Lung (tissue), 11 donors: ENCODE measurements at regions not wholly inside any gene's neighbourhood (a gene's known extent, or its start where the extent isn't known, plus 50 kb on each side); places are given as distances from the start of the nearest gene placed in this dataset.

ENCODE experiments used
- ATAC-seq: fragments of 200-7000 bp; cut with Tn5 transposase; one replicate; pipeline ENCODE4 v1.9.1; 2020; ENCODE audit warnings: moderate number of reproducible peaks; ENCODE audit not compliant: insufficient read depth, low FRiP score
- DNase-seq, 3 donors: peaks; one replicate each; pipeline ENCODE4 v3.0.0-alpha.2; 2013 to 2017
- H3K27ac ChIP-seq, 2 donors: one replicate each; pipeline ENCODE4 v1.5.1; 2013; ENCODE audit warnings: mild to moderate bottlenecking in 2 of 2, moderate library complexity in 2 of 2, control low read depth in 1 of 2, inconsistent platforms in 1 of 2, low read depth in 1 of 2, low read length in 1 of 2
- H3K27me3 ChIP-seq, 3 donors: one replicate each; pipeline ENCODE4 v1.5.1; 2013; ENCODE audit warnings: low read length in 2 of 3; ENCODE audit not compliant: control insufficient read depth in 3 of 3, insufficient read depth in 3 of 3
- H3K36me3 ChIP-seq, 4 donors: one replicate each; pipeline ENCODE4 v1.5.1; 2013; ENCODE audit warnings: low read length in 4 of 4, mild to moderate bottlenecking in 1 of 4, moderate library complexity in 1 of 4; ENCODE audit not compliant: control insufficient read depth in 4 of 4, insufficient read depth in 4 of 4
- H3K4me1 ChIP-seq, 5 donors: one replicate each; pipeline ENCODE4 v1.5.1; 2013; ENCODE audit warnings: low read length in 5 of 5, mild to moderate bottlenecking in 2 of 5, moderate library complexity in 1 of 5; ENCODE audit not compliant: control insufficient read depth in 5 of 5, insufficient read depth in 5 of 5
- H3K4me3 ChIP-seq: one replicate; pipeline ENCODE4 v1.5.1; 2013; ENCODE audit warnings: mild to moderate bottlenecking, control low read depth, moderate library complexity
- H3K9ac ChIP-seq, 2 donors: one replicate each; pipeline ENCODE4 v1.5.1; 2013; ENCODE audit warnings: low read length in 2 of 2, control low read depth in 1 of 2; ENCODE audit not compliant: insufficient read depth in 1 of 2
- H3K9me3 ChIP-seq, 4 donors: one replicate each; pipeline ENCODE4 v1.5.1; 2013; ENCODE audit warnings: low read length in 3 of 4, mild to moderate bottlenecking in 1 of 4, moderate library complexity in 1 of 4; ENCODE audit not compliant: control insufficient read depth in 4 of 4, insufficient read depth in 3 of 4
- WGBS, 2 donors: extraction: QIAGEN DNeasy Blood & Tissue Kit; methylation state at CpG; one replicate each; pipeline ENCODE4 v1.1.7; 2013; 5-methylcytosine and 5-hydroxymethylcytosine counted together
- TF ChIP-seq, protein P1 (sequence below): IDR thresholded peaks from 2 replicates; pipeline ENCODE4 v1.5.1; 2012; ENCODE audit warnings: mild to moderate bottlenecking; ENCODE audit errors: control extremely low read depth, extremely low read depth
- donor health status: control.
- donor health status: control.
- donor health status: Bipolar disorder and iron deficiency.
- donor health status: healthy.
- donor health status: DM: yes; HTN: yes; CAD: no.

DNA sequence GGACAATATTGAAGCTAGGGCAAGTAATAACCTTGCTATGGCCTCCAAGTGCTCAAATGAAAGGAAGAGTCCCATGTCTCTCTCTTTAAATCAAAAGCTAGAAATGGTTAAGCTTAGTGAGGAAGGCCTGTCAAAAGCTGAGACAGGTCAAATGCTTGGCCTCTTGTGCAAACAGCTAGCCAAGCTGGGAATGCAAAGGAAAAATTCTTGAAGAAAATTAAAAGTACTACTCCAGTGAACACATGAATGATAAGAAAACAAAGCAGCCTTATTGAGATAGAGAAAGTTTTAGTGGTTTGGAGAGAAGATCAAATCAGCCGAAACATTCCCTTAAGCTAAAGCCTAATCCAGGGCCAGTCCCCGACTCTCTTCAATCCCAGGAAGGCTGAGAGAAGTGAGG, 84.1 kb upstream of the PLEKHA5 start:
- H3K27ac ChIP-seq: no peak overlapping the region
- H3K9me3 ChIP-seq: no peaks in the 10 kb centered on the region
- no peak overlapping the region for H3K9ac ChIP-seq
- WGBS, 2 donors: 60 to 64% methylated on average over 2 of the region's 2 CpGs
- ATAC-seq: no peak
- DNase-seq: no peak
- TF ChIP-seq, protein P1, sequence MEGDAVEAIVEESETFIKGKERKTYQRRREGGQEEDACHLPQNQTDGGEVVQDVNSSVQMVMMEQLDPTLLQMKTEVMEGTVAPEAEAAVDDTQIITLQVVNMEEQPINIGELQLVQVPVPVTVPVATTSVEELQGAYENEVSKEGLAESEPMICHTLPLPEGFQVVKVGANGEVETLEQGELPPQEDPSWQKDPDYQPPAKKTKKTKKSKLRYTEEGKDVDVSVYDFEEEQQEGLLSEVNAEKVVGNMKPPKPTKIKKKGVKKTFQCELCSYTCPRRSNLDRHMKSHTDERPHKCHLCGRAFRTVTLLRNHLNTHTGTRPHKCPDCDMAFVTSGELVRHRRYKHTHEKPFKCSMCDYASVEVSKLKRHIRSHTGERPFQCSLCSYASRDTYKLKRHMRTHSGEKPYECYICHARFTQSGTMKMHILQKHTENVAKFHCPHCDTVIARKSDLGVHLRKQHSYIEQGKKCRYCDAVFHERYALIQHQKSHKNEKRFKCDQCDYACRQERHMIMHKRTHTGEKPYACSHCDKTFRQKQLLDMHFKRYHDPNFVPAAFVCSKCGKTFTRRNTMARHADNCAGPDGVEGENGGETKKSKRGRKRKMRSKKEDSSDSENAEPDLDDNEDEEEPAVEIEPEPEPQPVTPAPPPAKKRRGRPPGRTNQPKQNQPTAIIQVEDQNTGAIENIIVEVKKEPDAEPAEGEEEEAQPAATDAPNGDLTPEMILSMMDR: no peak
- no peaks in the 10 kb centered on the region for H3K27me3 ChIP-seq
- no peaks in the 10 kb centered on the region for H3K4me1 ChIP-seq
- no peaks in the 10 kb centered on the region for H3K36me3 ChIP-seq
- no peak overlapping the region for H3K4me3 ChIP-seq

DNA sequence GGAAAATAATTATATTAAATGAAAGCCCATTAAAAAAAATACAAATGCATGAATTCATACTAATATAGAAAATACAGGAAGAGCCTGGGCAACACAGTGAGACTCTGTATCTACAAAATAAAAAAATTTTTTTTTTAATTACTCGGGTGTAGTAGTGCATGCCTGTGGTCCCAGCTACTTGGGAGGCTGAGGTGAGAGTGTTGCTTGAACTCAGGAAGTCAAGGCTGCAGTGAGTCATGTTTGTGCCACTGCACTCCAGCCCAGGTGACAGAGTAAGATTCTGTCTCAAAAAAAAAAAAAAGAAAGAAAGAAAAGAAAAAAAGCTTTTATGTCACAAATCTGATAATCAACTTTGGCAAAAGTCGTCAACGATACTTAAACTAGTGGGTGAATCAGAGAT, 80.6 kb upstream of the PLEKHA5 start:
- H3K27ac ChIP-seq: no peak overlapping the region
- DNase-seq (no peak), ATAC-seq (no peak)
- no peaks in the 10 kb centered on the region for H3K27me3 ChIP-seq
- TF ChIP-seq, protein P1: no peak
- 85 to 88% methylated on average over 3 of the region's 3 CpGs for WGBS, 2 donors
- no peaks in the 10 kb centered on the region for H3K36me3 ChIP-seq
- H3K4me3 ChIP-seq: no peak overlapping the region
- no peaks in the 10 kb centered on the region for H3K4me1 ChIP-seq
- H3K9me3 ChIP-seq: no peaks in the 10 kb centered on the region
- no peak overlapping the region for H3K9ac ChIP-seq

GRCh38 chr12:19052689-19053088, 76.8 kb upstream of the PLEKHA5 start:
- Histone ChIP-seq H3K4me3 (no peak overlapping the region), H3K4me1 (no peaks in the 10 kb centered on the region), H3K27ac (no peak overlapping the region), H3K27me3 (no peaks in the 10 kb centered on the region), H3K9me3 (no peaks in the 10 kb centered on the region), H3K9ac (no peak overlapping the region), H3K36me3 (no peaks in the 10 kb centered on the region)
- ATAC-seq (no peak), DNase-seq (no peak)
- TF ChIP-seq, protein P1: no peak
- WGBS, 2 donors: 59 to 62% methylated on average over 2 of the region's 2 CpGs

DNA sequence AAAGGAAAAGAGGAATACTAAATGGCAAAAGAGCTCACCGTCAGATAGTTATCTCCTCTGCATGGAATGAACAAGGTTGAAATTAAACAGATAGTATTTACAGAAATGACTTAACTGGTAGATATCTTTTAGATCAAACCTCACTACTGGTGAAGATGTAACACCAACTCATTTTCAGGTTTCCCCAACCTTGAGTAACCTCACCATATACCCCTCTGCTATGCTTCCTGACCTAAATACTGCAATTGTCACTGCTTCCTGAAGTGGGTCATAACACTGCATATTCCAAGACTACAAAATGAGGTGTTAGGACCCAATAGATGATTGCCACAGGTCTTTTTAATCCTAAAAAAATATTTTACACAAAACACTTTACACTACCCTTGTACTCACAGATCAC, 76.3 kb upstream of the PLEKHA5 start:
- 85 to 89% methylated on average over 1 of the region's 1 CpG for WGBS, 2 donors
- H3K4me3 ChIP-seq: no peak overlapping the region
- H3K27me3 ChIP-seq: no peaks in the 10 kb centered on the region
- no peaks in the 10 kb centered on the region for H3K9me3 ChIP-seq
- H3K9ac ChIP-seq: no peak overlapping the region
- TF ChIP-seq, protein P1: no peak
- H3K27ac ChIP-seq: no peak overlapping the region
- no peak for DNase-seq
- ATAC-seq: no peak
- H3K36me3 ChIP-seq: no peaks in the 10 kb centered on the region
- H3K4me1 ChIP-seq: no peaks in the 10 kb centered on the region
